Mammary epithelial cell (primary cell): ENCODE measurements at regions not wholly inside any gene's neighbourhood (a gene's known extent, or its start where the extent isn't known, plus 50 kb on each side); places are given as distances from the start of the nearest gene placed in this dataset.

Source experiments
- EZH2 ChIP-seq: IDR thresholded peaks from 2 replicates; pipeline ENCODE4 v1.6.1; 2012; ENCODE audit warnings: low read length, inconsistent platforms, borderline replicate concordance
- TF ChIP-seq, protein P1 (sequence below), 2 donors: IDR thresholded peaks in 1 of 2; conservative IDR thresholded peaks in 1 of 2; 2 replicates each; pipeline ENCODE4 v1.5.1; 2011 to 2012; ENCODE audit warnings: inconsistent platforms in 2 of 2, low read length in 2 of 2, mild to moderate bottlenecking in 2 of 2, control low read depth in 1 of 2, low read depth in 1 of 2; ENCODE audit not compliant: insufficient read depth in 1 of 2; ENCODE audit errors: extremely low read depth in 1 of 2

DNA sequence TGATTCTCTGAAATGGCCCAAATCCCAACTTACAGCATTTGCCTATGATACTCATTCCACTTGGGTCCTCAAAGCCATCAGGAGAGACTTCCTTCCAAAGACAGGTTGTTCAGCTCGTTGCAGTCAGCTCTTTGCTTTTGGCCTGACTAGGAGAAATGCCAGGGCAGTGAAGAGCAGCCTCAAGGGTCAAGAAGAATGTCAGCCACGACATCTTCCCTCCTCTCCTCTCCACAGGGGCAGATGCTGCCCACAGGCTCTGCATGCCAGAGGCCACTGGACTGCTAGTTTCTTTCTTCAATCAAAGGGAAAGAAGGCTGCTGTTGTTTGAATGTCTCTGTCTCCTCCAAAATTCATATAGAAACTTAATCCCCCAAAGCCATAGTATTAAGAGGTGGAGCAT lies 201.7 kb upstream of the PFN2 start:
- TF ChIP-seq EZH2, result no peak
- TF ChIP-seq, protein P1, sequence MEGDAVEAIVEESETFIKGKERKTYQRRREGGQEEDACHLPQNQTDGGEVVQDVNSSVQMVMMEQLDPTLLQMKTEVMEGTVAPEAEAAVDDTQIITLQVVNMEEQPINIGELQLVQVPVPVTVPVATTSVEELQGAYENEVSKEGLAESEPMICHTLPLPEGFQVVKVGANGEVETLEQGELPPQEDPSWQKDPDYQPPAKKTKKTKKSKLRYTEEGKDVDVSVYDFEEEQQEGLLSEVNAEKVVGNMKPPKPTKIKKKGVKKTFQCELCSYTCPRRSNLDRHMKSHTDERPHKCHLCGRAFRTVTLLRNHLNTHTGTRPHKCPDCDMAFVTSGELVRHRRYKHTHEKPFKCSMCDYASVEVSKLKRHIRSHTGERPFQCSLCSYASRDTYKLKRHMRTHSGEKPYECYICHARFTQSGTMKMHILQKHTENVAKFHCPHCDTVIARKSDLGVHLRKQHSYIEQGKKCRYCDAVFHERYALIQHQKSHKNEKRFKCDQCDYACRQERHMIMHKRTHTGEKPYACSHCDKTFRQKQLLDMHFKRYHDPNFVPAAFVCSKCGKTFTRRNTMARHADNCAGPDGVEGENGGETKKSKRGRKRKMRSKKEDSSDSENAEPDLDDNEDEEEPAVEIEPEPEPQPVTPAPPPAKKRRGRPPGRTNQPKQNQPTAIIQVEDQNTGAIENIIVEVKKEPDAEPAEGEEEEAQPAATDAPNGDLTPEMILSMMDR (conservative IDR thresholded peaks at IDR 0.05 in 1 of 2, IDR thresholded peaks at IDR 0.05 in 1 of 2; ENCODE audit: extremely low read depth in 1 of 2, insufficient read depth in 1 of 2, low read depth in 1 of 2, low read length in 2 of 2), result no peak
